ENCODE measurements at regions not wholly inside any gene's neighbourhood (a gene's known extent, or its start where the extent isn't known, plus 50 kb on each side); places are given as distances from the start of the nearest gene placed in this dataset.

DNA sequence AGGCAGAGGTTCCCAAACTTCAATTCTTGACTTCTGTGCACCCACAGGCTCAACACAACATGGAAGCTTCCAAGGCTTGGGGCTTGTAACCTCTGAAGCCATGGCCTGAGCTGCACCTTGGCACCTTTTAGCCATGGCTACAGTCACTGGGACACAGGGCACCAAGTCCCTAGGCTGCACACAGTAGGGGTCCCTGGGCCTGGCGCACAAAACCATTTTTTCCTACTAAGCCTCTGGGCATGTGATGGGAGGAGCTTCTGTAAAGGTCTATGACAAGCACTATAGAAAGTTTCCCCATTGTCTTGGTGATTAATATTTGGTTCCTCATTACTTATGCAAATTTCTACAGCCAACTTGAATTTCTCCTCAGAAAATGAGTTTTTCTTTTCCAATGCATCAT, 420.9 kb upstream of the GRM3 start:
- TF ChIP-seq, protein P1, sequence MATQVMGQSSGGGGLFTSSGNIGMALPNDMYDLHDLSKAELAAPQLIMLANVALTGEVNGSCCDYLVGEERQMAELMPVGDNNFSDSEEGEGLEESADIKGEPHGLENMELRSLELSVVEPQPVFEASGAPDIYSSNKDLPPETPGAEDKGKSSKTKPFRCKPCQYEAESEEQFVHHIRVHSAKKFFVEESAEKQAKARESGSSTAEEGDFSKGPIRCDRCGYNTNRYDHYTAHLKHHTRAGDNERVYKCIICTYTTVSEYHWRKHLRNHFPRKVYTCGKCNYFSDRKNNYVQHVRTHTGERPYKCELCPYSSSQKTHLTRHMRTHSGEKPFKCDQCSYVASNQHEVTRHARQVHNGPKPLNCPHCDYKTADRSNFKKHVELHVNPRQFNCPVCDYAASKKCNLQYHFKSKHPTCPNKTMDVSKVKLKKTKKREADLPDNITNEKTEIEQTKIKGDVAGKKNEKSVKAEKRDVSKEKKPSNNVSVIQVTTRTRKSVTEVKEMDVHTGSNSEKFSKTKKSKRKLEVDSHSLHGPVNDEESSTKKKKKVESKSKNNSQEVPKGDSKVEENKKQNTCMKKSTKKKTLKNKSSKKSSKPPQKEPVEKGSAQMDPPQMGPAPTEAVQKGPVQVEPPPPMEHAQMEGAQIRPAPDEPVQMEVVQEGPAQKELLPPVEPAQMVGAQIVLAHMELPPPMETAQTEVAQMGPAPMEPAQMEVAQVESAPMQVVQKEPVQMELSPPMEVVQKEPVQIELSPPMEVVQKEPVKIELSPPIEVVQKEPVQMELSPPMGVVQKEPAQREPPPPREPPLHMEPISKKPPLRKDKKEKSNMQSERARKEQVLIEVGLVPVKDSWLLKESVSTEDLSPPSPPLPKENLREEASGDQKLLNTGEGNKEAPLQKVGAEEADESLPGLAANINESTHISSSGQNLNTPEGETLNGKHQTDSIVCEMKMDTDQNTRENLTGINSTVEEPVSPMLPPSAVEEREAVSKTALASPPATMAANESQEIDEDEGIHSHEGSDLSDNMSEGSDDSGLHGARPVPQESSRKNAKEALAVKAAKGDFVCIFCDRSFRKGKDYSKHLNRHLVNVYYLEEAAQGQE (IDR thresholded peaks at IDR 0.05): no peak
- TF ChIP-seq HNF4G (IDR thresholded peaks at IDR 0.05): no peak
- TF ChIP-seq, protein P2, sequence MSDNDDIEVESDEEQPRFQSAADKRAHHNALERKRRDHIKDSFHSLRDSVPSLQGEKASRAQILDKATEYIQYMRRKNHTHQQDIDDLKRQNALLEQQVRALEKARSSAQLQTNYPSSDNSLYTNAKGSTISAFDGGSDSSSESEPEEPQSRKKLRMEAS (IDR thresholded peaks at IDR 0.05): no peak
- TF ChIP-seq, protein P3, sequence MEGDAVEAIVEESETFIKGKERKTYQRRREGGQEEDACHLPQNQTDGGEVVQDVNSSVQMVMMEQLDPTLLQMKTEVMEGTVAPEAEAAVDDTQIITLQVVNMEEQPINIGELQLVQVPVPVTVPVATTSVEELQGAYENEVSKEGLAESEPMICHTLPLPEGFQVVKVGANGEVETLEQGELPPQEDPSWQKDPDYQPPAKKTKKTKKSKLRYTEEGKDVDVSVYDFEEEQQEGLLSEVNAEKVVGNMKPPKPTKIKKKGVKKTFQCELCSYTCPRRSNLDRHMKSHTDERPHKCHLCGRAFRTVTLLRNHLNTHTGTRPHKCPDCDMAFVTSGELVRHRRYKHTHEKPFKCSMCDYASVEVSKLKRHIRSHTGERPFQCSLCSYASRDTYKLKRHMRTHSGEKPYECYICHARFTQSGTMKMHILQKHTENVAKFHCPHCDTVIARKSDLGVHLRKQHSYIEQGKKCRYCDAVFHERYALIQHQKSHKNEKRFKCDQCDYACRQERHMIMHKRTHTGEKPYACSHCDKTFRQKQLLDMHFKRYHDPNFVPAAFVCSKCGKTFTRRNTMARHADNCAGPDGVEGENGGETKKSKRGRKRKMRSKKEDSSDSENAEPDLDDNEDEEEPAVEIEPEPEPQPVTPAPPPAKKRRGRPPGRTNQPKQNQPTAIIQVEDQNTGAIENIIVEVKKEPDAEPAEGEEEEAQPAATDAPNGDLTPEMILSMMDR (IDR thresholded peaks at IDR 0.05; ENCODE audit: low read depth, low read length, missing input control): no peak
- TF ChIP-seq GABPA (IDR thresholded peaks at IDR 0.05 in 1 of 2, conservative IDR thresholded peaks at IDR 0.05 in 1 of 2): no peak
- no peak for TF ChIP-seq RAD21 (IDR thresholded peaks at IDR 0.05)
- TF ChIP-seq, protein P4, sequence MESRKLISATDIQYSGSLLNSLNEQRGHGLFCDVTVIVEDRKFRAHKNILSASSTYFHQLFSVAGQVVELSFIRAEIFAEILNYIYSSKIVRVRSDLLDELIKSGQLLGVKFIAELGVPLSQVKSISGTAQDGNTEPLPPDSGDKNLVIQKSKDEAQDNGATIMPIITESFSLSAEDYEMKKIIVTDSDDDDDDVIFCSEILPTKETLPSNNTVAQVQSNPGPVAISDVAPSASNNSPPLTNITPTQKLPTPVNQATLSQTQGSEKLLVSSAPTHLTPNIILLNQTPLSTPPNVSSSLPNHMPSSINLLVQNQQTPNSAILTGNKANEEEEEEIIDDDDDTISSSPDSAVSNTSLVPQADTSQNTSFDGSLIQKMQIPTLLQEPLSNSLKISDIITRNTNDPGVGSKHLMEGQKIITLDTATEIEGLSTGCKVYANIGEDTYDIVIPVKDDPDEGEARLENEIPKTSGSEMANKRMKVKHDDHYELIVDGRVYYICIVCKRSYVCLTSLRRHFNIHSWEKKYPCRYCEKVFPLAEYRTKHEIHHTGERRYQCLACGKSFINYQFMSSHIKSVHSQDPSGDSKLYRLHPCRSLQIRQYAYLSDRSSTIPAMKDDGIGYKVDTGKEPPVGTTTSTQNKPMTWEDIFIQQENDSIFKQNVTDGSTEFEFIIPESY (IDR thresholded peaks at IDR 0.05): no peak
- no peak for TF ChIP-seq JUND (IDR thresholded peaks at IDR 0.05)
- no peak for TF ChIP-seq TAF1 (conservative IDR thresholded peaks at IDR 0.05)
- TF ChIP-seq, protein P5, sequence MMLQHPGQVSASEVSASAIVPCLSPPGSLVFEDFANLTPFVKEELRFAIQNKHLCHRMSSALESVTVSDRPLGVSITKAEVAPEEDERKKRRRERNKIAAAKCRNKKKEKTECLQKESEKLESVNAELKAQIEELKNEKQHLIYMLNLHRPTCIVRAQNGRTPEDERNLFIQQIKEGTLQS (IDR thresholded peaks at IDR 0.05): no peak
- no peak for TF ChIP-seq SP1 (IDR thresholded peaks at IDR 0.05)
- no peak for TF ChIP-seq NR2F2 (IDR thresholded peaks at IDR 0.05)
- no peak for TF ChIP-seq EGR1 (IDR thresholded peaks at IDR 0.05; ENCODE audit: low read depth in 2 of 2)
- TF ChIP-seq YY1 (IDR thresholded peaks at IDR 0.05): no peak

All from liver (tissue), 3 donors.